ENCODE measurements at regions not wholly inside any gene's neighbourhood (a gene's known extent, or its start where the extent isn't known, plus 50 kb on each side); places are given as distances from the start of the nearest gene placed in this dataset.

GRCh38 chr6:104239971-104240370 is 619.7 kb downstream of the HACE1 start:
- no peak for DNase-seq (ENCODE audit: extremely low read depth in 1 of 2, low read depth in 1 of 2)

- no peak for DNase-seq (ENCODE audit: extremely low read depth in 1 of 2, low read depth in 1 of 2)
Observed at GRCh38 chr6:104229057-104229456, 630.7 kb downstream of the HACE1 start.

- no peak for DNase-seq (ENCODE audit: extremely low read depth in 1 of 2, low read depth in 1 of 2)
Observed at GRCh38 chr6:104227508-104227907, 632.2 kb downstream of the HACE1 start.

GRCh38 chr6:104226790-104227446 is 632.8 kb downstream of the HACE1 start:
- DNase-seq (ENCODE audit: extremely low read depth in 1 of 2, low read depth in 1 of 2): no peak

- DNase-seq (ENCODE audit: extremely low read depth in 1 of 2, low read depth in 1 of 2): no peak
Observed at GRCh38 chr6:104218116-104218515, 641.6 kb downstream of the HACE1 start.

GRCh38 chr6:104214901-104215300 is 644.8 kb downstream of the HACE1 start:
- DNase-seq (ENCODE audit: extremely low read depth in 1 of 2, low read depth in 1 of 2): no peak

GRCh38 chr6:104212977-104213668 is 646.6 kb downstream of the HACE1 start:
- no peak for DNase-seq (ENCODE audit: extremely low read depth in 1 of 2, low read depth in 1 of 2)

- DNase-seq (ENCODE audit: extremely low read depth in 1 of 2, low read depth in 1 of 2): no peak
Observed at GRCh38 chr6:104207635-104208034, 652.1 kb downstream of the HACE1 start.

- no peak for DNase-seq (ENCODE audit: extremely low read depth in 1 of 2, low read depth in 1 of 2)
Observed at GRCh38 chr6:104201557-104201956, 658.2 kb downstream of the HACE1 start.

- no peak for DNase-seq (ENCODE audit: extremely low read depth in 1 of 2, low read depth in 1 of 2)
Observed at GRCh38 chr6:104187616-104188015, 672.1 kb downstream of the HACE1 start.

- no peak for DNase-seq (ENCODE audit: extremely low read depth in 1 of 2, low read depth in 1 of 2)
Observed at GRCh38 chr6:104186831-104187230, 672.9 kb downstream of the HACE1 start.

GRCh38 chr6:104183816-104184435 is 675.8 kb downstream of the HACE1 start:
- no peak for DNase-seq (ENCODE audit: extremely low read depth in 1 of 2, low read depth in 1 of 2)

- no peak for DNase-seq (ENCODE audit: extremely low read depth in 1 of 2, low read depth in 1 of 2)
Observed at GRCh38 chr6:104182811-104183210, 676.9 kb downstream of the HACE1 start.

GRCh38 chr6:104173668-104174067 is 686.1 kb downstream of the HACE1 start:
- no peak for DNase-seq (ENCODE audit: extremely low read depth in 1 of 2, low read depth in 1 of 2)

- no peak for DNase-seq (ENCODE audit: extremely low read depth in 1 of 2, low read depth in 1 of 2)
Observed at GRCh38 chr6:104170401-104170800, 689.3 kb downstream of the HACE1 start.

GRCh38 chr6:104166055-104166668 is 693.6 kb downstream of the HACE1 start:
- no peak for DNase-seq (ENCODE audit: extremely low read depth in 1 of 2, low read depth in 1 of 2)

GRCh38 chr6:104162036-104162669 is 697.6 kb downstream of the HACE1 start:
- DNase-seq (ENCODE audit: extremely low read depth in 1 of 2, low read depth in 1 of 2): no peak

- no peak for DNase-seq (ENCODE audit: extremely low read depth in 1 of 2, low read depth in 1 of 2)
Observed at GRCh38 chr6:104159045-104159618, 700.6 kb downstream of the HACE1 start.

GRCh38 chr6:104143757-104144156 is 716.0 kb downstream of the HACE1 start:
- no peak for DNase-seq (ENCODE audit: extremely low read depth in 1 of 2, low read depth in 1 of 2)

GRCh38 chr6:104134876-104135275 is 724.8 kb downstream of the HACE1 start:
- no peak for DNase-seq (ENCODE audit: extremely low read depth in 1 of 2, low read depth in 1 of 2)

GRCh38 chr6:104130343-104130742 is 729.4 kb downstream of the HACE1 start:
- DNase-seq (ENCODE audit: extremely low read depth in 1 of 2, low read depth in 1 of 2): no peak

All from stimulated activated CD8-positive, alpha-beta memory T cell treated with anti-CD3 and anti-CD28 coated beads, Interleukin-7, amount 100 ng/mL, for 48 hours (primary cell).